Tongue (tissue), 1 donor: ENCODE measurements at regions not wholly inside any gene's neighbourhood (a gene's known extent, or its start where the extent isn't known, plus 50 kb on each side); places are given as distances from the start of the nearest gene placed in this dataset.
A peak's percentile ranks its signal among the peaks of the same experiment; 100 is the strongest.

Experiments
- DNase-seq: peaks from one replicate; pipeline ENCODE4 v3.0.0-alpha.2; 2015

GRCh38 chr5:2238732-2239131 lies 356.0 kb upstream of the IRX4 start:
- no peak for DNase-seq

- no peak for DNase-seq
Observed at GRCh38 chr5:2227433-2227832, 344.7 kb upstream of the IRX4 start.

DNA sequence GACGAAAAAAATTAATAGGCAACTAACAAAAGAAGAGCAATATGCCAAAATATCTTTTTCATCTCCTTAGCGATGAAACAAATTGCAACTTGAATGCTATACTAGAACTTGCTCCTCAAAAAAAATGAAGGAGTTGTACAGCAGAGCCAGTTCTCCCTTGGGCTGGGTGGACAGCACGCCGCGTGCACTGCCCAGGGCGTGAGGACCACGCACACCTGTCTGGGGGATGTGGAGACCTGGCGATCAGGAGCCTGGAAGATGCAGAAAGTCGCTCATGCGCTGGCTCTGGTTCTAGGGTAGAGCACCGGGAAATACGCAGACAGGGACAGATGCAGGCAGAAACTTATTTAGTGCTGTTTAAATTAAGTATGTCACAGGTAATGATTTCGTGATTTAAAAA lies 342.0 kb upstream of the IRX4 start:
- no peak for DNase-seq

DNA sequence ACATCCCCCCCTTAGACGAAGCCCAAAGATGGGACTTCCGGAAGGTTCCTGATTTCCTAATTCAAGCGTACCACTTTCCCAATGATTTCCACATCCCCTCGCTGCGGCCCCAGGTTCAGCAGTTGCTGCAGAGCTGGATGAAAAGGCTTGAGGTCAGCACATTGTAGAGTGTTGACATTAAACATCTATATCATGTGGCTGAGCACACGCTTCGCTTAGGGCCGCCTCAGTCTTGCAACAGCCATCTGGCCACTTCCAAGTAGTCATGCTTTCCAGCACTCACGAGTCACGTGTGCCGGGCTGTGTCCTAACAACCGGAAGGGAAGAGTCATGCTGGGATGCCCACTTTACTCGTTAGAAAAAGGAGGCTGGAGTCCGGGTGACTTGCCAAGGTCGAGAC lies 340.6 kb upstream of the IRX4 start:
- DNase-seq = no peak

DNA sequence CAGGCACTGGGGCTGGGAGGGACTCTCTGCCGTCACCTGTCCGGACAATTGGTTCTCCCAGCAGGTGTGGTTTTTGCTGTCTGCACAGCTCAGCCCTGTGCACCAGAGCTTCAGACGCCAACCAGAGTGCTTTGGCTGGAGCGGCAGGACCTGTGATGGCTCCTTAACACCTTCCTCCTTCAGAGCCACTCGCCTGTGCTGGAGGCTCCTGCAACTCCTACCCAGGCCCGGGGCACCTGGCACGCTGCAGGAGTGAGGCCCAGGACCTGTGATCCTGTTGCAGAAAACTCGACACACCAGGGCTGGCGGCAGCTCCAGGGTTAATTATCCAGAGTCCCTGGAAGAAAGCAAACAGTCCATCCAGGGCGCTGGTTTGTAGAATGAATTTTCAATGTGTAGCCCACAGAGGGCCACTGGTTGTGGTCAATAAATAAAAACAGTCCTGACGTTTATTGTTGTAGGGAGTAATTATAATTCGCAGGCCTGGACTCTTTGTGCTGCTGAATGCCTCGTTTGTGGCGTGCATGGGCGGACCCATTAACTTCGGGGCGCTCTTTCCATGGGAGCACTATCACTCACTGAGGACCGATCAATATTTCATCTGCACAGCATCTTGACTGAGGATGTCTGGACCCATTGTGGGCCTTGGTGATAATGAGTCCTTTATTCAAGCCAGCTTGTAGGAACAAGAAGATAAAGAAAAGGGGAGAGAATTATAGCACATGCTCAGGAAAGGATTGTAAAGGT lies 339.7 kb upstream of the IRX4 start:
- DNase-seq = no peak

- DNase-seq = no peak
Observed at GRCh38 chr5:2221450-2221849, 338.7 kb upstream of the IRX4 start.

GRCh38 chr5:2220741-2221140 lies 338.0 kb upstream of the IRX4 start:
- no peak for DNase-seq

GRCh38 chr5:2219149-2219776 lies 336.5 kb upstream of the IRX4 start:
- DNase-seq = no peak

DNA sequence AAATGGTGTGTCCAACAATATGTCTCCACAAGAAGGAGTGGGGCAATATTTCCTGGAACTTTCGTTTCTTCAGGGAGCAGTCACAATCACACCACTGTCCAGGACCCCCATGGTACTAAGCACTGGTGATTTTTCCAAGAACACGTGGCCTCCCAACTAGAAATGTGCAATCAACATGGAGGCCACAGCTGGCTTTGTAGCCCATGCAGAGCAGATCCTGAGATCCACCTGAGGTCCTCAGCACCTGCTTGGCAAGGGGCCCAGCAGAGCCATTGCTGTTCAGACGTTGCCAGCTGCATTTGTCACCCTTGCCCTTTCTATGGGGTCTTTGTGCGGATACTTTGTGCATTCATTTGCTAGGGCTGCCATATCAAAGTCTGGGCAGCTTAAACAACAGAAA lies 334.5 kb upstream of the IRX4 start:
- no peak for DNase-seq

DNA sequence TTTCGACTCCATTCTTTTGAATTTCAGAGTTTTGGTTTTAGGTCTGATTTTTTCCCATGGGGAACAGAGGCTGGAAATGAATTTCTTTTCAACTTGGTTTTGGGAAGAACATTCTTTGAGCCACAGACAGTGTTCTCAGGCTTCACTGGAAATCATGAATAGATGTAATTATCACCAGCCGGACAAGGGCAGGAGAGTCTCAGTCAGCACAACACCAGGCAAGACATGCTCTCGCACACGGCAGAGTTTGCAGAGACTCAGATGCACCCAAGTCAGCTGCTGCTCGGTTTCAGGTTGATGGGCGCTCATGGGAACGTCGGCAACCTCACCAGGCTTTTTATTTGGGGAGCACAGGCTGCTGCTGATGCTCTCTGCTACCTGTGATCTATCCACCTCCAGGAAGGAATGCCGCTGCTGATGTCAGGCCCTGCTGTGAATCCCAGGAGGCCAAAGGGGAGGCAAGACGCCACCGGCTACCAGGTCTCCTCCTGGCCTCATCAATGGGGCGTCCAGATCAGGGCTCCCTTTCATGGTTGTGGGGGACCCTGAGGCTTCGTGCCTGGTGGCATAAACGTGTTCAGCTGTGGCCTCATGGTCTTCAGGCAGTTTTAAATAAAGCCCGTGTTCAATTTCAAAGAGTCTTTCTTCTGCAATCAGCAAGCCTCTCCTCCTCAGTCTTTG lies 332.3 kb upstream of the IRX4 start:
- no peak for DNase-seq

- no peak for DNase-seq
Observed at GRCh38 chr5:2213121-2213730, 330.5 kb upstream of the IRX4 start.

- DNase-seq = no peak
Observed at GRCh38 chr5:2212481-2212880, 329.8 kb upstream of the IRX4 start.

- no peak for DNase-seq
Observed at GRCh38 chr5:2208239-2208544, 325.5 kb upstream of the IRX4 start.

DNA sequence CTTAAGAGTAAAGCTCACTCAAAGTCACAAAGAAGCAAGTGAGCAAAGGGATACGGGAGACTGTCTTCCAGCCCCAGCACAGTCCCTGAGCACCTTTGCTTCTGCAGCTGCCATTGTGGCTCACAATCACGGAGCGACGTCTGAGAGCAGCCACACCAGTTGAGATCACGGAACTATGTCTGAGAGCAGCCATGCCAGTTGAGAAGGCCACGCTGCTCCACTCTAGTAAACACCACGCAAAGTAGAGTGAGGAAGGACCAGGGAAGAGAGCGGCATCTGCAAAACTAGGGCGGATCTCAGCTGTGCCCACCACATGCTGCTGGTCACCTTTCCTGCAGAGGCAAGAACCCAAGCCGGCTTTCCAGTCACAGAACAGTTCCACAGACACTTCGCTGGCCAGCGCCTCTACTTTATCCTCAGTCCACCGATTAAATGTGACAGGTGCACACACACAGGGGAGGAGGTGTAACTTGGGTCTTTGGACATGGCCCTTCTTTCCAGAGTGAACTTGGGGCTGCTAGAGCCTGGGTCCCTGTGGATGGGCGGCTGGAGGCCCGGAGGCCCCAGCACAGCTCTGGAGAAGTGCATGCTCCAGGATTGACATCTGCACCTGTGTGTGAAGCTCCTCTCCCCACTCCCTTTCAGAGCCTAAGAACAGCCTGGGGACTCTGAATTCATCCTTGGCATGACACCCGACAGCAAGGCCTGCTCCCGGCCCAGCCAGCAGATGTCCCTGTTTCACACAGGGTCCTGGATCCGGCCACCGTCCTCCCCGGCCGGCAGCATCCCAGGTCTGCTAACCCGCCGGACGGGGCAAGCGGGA lies 324.9 kb upstream of the IRX4 start:
- DNase-seq = peak; percentile 67

GRCh38 chr5:2207109-2207399 lies 324.3 kb upstream of the IRX4 start:
- no peak for DNase-seq

- no peak for DNase-seq
Observed at GRCh38 chr5:2206293-2207108, 323.8 kb upstream of the IRX4 start.

DNA sequence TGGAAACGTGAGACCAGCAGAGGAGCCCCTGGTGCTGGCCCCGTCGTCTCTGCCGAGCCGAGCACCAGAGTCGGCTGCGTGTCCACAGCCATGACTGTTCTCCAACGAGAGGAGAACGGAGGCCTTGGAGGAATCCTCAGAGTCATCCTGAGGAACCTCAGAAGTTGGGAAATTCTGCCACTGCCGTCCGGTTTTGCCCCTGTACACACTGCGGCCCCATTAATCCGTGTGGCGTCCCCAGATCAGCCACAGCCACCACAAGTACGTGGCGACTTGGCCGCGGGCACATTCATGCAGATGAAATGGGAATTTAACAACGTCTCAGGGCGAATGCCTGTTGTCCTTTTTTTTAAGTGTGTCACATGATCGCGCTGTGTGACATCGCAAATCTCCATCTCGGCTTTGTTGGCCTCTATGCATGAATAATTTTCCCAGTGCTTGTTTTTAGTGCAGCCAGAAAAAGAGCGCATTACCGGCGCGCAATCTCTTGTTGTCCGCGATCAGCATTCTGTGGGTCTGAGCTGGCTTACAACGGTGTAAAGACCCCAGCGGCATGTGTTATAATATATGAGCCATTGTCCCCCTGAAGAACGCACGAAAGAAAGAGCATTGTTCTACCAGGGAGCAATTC lies 323.0 kb upstream of the IRX4 start:
- DNase-seq = no peak

DNA sequence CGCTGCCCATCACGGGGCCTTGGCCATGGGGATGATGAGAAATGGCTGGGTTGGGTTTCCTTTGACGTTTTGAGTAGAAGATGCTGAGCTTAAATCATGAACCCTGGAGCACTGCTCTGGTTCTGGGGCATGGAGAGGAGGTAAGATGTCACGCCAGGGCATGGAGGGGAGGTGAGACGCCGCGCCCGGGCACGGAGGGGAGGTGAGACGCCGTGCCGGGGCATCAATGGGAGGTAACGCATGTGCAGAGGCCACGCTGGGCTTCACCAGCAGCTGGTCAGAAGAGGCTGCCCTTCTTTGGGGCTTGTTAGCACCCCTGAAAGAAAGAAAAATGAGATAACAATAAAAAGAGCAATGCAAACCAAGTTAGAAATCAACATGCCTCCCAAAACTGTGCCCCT lies 322.5 kb upstream of the IRX4 start:
- DNase-seq = no peak

DNA sequence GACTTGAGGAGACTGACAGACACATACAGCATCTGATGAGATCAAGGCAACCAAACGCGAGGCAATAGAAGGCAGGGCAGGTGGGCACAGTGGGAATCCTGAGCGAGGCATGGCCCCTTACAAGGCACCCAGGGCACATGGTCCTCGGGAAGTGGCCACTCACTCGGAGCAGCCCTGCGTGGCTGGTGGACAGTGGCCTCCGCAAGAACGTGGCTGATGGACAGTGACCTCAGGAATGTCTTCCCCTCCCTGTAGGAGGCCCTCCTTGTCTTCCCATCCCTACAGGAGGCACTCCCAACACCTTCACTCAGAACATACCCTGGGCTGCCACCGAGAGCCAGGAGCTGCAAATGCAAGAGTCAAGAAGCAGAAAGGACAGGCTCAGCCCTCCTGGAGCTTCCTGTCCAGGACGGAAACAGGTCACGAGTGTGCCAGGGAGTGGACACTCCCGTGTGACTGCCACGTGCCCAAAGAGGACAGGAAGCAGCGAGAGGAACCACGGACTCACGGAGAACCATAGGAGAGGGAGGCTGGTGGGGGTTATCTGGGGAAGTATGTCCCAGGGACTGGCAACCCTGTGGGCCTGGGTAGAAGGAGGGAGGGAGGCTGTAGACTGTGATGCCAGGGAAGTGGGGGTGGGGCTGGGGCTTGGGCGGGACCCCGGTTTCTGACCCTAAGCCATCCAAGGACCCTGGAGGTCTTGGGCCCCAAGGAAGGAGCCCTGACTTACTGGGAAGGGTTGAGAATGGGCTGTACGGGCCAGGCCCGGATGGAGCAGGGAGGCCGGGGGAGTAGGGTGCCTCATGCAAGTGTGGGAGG lies 321.9 kb upstream of the IRX4 start:
- no peak for DNase-seq

DNA sequence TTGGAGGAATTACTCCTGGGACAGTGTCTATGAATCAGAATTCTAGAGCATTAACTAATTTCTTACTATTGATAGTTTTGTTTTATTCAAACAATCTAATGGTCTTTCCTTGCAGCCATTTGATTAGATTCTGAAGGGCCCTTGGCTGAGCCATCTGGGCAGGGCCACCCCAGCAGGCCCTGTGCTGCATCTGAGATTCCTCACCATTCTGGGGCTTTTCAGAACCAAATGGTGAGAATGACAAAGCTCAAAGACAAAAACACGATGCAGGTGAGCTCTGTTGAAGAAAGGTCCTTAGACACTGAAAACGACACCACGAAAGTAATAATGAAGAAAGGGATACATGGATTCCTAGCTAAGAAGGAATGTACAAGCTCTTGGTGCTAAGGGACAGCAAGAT lies 321.0 kb upstream of the IRX4 start:
- DNase-seq = no peak

GRCh38 chr5:2201832-2202231 lies 319.1 kb upstream of the IRX4 start:
- no peak for DNase-seq
